Upper lobe of left lung (tissue), 4 donors: ENCODE measurements at regions not wholly inside any gene's neighbourhood (a gene's known extent, or its start where the extent isn't known, plus 50 kb on each side); places are given as distances from the start of the nearest gene placed in this dataset.

Source experiments
- POLR2A ChIP-seq, 4 donors: fragments of 450-650 bp; IDR thresholded peaks; one replicate each; pipeline ENCODE4 v1.5.1; 2016 to 2017; ENCODE audit warnings: antibody characterized with exemption in 4 of 4, mild to moderate bottlenecking in 2 of 4
- POLR2AphosphoS5 ChIP-seq, 2 donors: sonication (generic); formaldehyde crosslinking; IDR thresholded peaks; one replicate each; pipeline ENCODE4 v1.5.1; 2017; ENCODE audit warnings: antibody characterized with exemption in 2 of 2

DNA sequence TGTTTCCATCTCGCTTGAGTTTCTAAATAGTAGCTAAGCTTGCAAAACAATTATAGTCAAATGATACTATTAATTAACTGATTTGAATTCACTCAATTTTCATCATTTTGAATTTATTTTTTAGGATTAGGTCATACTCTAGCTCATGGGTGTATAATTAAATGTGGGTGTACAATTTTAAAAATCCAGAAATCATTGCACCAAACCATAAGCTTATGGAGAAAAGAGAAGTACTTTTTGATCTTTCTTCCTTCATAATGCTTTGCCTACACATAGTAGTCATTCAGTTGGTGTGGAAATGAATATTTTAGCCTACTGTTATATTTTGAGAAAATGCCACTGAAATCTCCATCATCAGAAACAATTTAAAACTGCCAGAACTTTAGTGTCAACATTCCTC, 175.1 kb downstream of the CD47 start:
- TF ChIP-seq POLR2AphosphoS5 (IDR thresholded peaks at IDR 0.05) (no peak), POLR2A (IDR thresholded peaks at IDR 0.05) (no peak)
